ENCODE measurements at regions not wholly inside any gene's neighbourhood (a gene's known extent, or its start where the extent isn't known, plus 50 kb on each side); places are given as distances from the start of the nearest gene placed in this dataset.
"Not testable (repeated sequence)": the region's sequence is repeated elsewhere in the genome, so short reads cannot be mapped to it uniquely, and the experiment has no call there.

GRCh38 chr6:134822920-134823709 is 126.8 kb downstream of the ALDH8A1 start:
- peak; percentile 78 for DNase-seq (ENCODE audit: extremely low read depth, low read depth, low spot score)

- no peak for DNase-seq (ENCODE audit: extremely low read depth, low read depth, low spot score)
Observed at GRCh38 chr6:134821928-134822864, 127.7 kb downstream of the ALDH8A1 start.

GRCh38 chr6:134821397-134821796 is 128.5 kb downstream of the ALDH8A1 start:
- no peak for DNase-seq (ENCODE audit: extremely low read depth, low read depth, low spot score)

- no peak for DNase-seq (ENCODE audit: extremely low read depth, low read depth, low spot score)
Observed at GRCh38 chr6:134819863-134820800, 129.8 kb downstream of the ALDH8A1 start.

GRCh38 chr6:134819236-134819635 is 130.7 kb downstream of the ALDH8A1 start:
- DNase-seq (ENCODE audit: extremely low read depth, low read depth, low spot score) = no peak

GRCh38 chr6:134817448-134817847 is 132.5 kb downstream of the ALDH8A1 start:
- DNase-seq (ENCODE audit: extremely low read depth, low read depth, low spot score) = no peak

GRCh38 chr6:134816780-134817179 is 133.1 kb downstream of the ALDH8A1 start:
- DNase-seq (ENCODE audit: extremely low read depth, low read depth, low spot score) = no peak

GRCh38 chr6:134816300-134816699 is 133.6 kb downstream of the ALDH8A1 start:
- DNase-seq (ENCODE audit: extremely low read depth, low read depth, low spot score) = no peak

- DNase-seq (ENCODE audit: extremely low read depth, low read depth, low spot score) = no peak
Observed at GRCh38 chr6:134814076-134814695, 135.7 kb downstream of the ALDH8A1 start.

- DNase-seq (ENCODE audit: extremely low read depth, low read depth, low spot score) = no peak
Observed at GRCh38 chr6:134813146-134813545, 136.8 kb downstream of the ALDH8A1 start.

GRCh38 chr6:134810402-134810801 is 139.5 kb downstream of the ALDH8A1 start:
- DNase-seq (ENCODE audit: extremely low read depth, low read depth, low spot score) = no peak

GRCh38 chr6:134809130-134809529 is 140.8 kb downstream of the ALDH8A1 start:
- DNase-seq (ENCODE audit: extremely low read depth, low read depth, low spot score) = no peak

- no peak for DNase-seq (ENCODE audit: extremely low read depth, low read depth, low spot score)
Observed at GRCh38 chr6:134806180-134806798, 143.6 kb downstream of the ALDH8A1 start.

- no peak for DNase-seq (ENCODE audit: extremely low read depth, low read depth, low spot score)
Observed at GRCh38 chr6:134805168-134805567, 144.7 kb downstream of the ALDH8A1 start.

- DNase-seq (ENCODE audit: extremely low read depth, low read depth, low spot score) = not testable (repeated sequence)
Observed at GRCh38 chr6:134804311-134804710, 145.6 kb downstream of the ALDH8A1 start.

GRCh38 chr6:134802426-134803058 is 147.4 kb downstream of the ALDH8A1 start:
- no peak for DNase-seq (ENCODE audit: extremely low read depth, low read depth, low spot score)

- no peak for DNase-seq (ENCODE audit: extremely low read depth, low read depth, low spot score)
Observed at GRCh38 chr6:134797400-134798113, 152.3 kb downstream of the ALDH8A1 start.

GRCh38 chr6:134795691-134796090 is 154.2 kb downstream of the ALDH8A1 start:
- DNase-seq (ENCODE audit: extremely low read depth, low read depth, low spot score) = no peak

- no peak for DNase-seq (ENCODE audit: extremely low read depth, low read depth, low spot score)
Observed at GRCh38 chr6:134795001-134795400, 154.9 kb downstream of the ALDH8A1 start.

Data from glomerular endothelial cell (primary cell).